GM19240 (cell line): ENCODE measurements at regions not wholly inside any gene's neighbourhood (a gene's known extent, or its start where the extent isn't known, plus 50 kb on each side); places are given as distances from the start of the nearest gene placed in this dataset.
"Not testable (repeated sequence)": the region's sequence is repeated elsewhere in the genome, so short reads cannot be mapped to it uniquely, and the experiment has no call there.

ENCODE experiments used
- DNase-seq: peaks from one replicate; pipeline ENCODE4 v3.0.0; 2011; ENCODE audit warnings: low spot score; ENCODE audit not compliant: insufficient read length

GRCh38 chr4:141524841-141525240 lies 111.5 kb upstream of the IL15 start:
- no peak for DNase-seq

GRCh38 chr4:141530627-141531026 lies 105.8 kb upstream of the IL15 start:
- no peak for DNase-seq

GRCh38 chr4:141534985-141535384 lies 101.4 kb upstream of the IL15 start:
- DNase-seq: no peak

- DNase-seq: no peak
Measured at GRCh38 chr4:141538001-141538400, 98.4 kb upstream of the IL15 start.

GRCh38 chr4:141540643-141541042 lies 95.7 kb upstream of the IL15 start:
- no peak for DNase-seq

GRCh38 chr4:141541851-141542250 lies 94.5 kb upstream of the IL15 start:
- no peak for DNase-seq

GRCh38 chr4:141543176-141543575 lies 93.2 kb upstream of the IL15 start:
- no peak for DNase-seq

- no peak for DNase-seq
Measured at GRCh38 chr4:141543706-141544105, 92.7 kb upstream of the IL15 start.

GRCh38 chr4:141548791-141549190 lies 87.6 kb upstream of the IL15 start:
- no peak for DNase-seq

- DNase-seq: no peak
Measured at GRCh38 chr4:141560056-141560455, 76.3 kb upstream of the IL15 start.

GRCh38 chr4:141562649-141563048 lies 73.7 kb upstream of the IL15 start:
- no peak for DNase-seq

- no peak for DNase-seq
Measured at GRCh38 chr4:141563723-141564122, 72.7 kb upstream of the IL15 start.

GRCh38 chr4:141564961-141565360 lies 71.4 kb upstream of the IL15 start:
- not testable (repeated sequence) for DNase-seq

- no peak for DNase-seq
Measured at GRCh38 chr4:141565379-141566089, 70.8 kb upstream of the IL15 start.

- DNase-seq: no peak
Measured at GRCh38 chr4:141567326-141567915, 69.0 kb upstream of the IL15 start.

- no peak for DNase-seq
Measured at GRCh38 chr4:141569141-141569540, 67.2 kb upstream of the IL15 start.

GRCh38 chr4:141570290-141570689 lies 66.1 kb upstream of the IL15 start:
- no peak for DNase-seq

GRCh38 chr4:141571362-141571761 lies 65.0 kb upstream of the IL15 start:
- DNase-seq: no peak

- no peak for DNase-seq
Measured at GRCh38 chr4:141571793-141572192, 64.6 kb upstream of the IL15 start.

GRCh38 chr4:141573678-141574077 lies 62.7 kb upstream of the IL15 start:
- DNase-seq: no peak

GRCh38 chr4:141575884-141576283 lies 60.5 kb upstream of the IL15 start:
- DNase-seq: no peak

- DNase-seq: no peak
Measured at GRCh38 chr4:141576585-141577110, 59.7 kb upstream of the IL15 start.

GRCh38 chr4:141578451-141578850 lies 57.9 kb upstream of the IL15 start:
- no peak for DNase-seq
